Upper lobe of left lung (tissue), 6 donors: ENCODE measurements at regions not wholly inside any gene's neighbourhood (a gene's known extent, or its start where the extent isn't known, plus 50 kb on each side); places are given as distances from the start of the nearest gene placed in this dataset.
"Not testable (repeated sequence)": the region's sequence is repeated elsewhere in the genome, so short reads cannot be mapped to it uniquely, and the experiment has no call there.

Experiments
- ATAC-seq, 2 donors: fragments of 200-7000 bp; cut with Tn5 transposase; one replicate each; pipeline ENCODE4 v1.9.1; 2022; ENCODE audit warnings: mild to moderate bottlenecking in 2 of 2, moderate library complexity in 2 of 2; ENCODE audit not compliant: low FRiP score in 2 of 2
- DNase-seq, 2 donors: peaks; one replicate each; pipeline ENCODE4 v3.0.0-alpha.2; 2019 to 2020
- H3K27ac ChIP-seq, 4 donors: fragments of 200-600 bp; sonication (generic); one replicate each; pipeline ENCODE4 v1.5.1; 2016 to 2019
- H3K27me3 ChIP-seq, 4 donors: fragments of 200-600 bp; sonication (generic); one replicate each; pipeline ENCODE4 v1.5.1; 2017 to 2019
- H3K36me3 ChIP-seq, 4 donors: fragments of 200-600 bp; sonication (generic); one replicate each; pipeline ENCODE4 v1.5.1; 2016 to 2019
- H3K4me1 ChIP-seq, 4 donors: fragments of 200-600 bp; sonication (generic); one replicate each; pipeline ENCODE4 v1.5.1; 2018 to 2019
- H3K4me3 ChIP-seq, 4 donors: fragments of 200-600 bp; sonication (generic); one replicate each; pipeline ENCODE4 v1.5.1; 2017 to 2019; ENCODE audit warnings: mild to moderate bottlenecking in 2 of 4, moderate library complexity in 1 of 4
- H3K9me3 ChIP-seq, 4 donors: fragments of 200-600 bp; sonication (generic); one replicate each; pipeline ENCODE4 v1.5.1; 2018 to 2019
- CTCF ChIP-seq, 6 experiments: fragments of 450-650 bp in 4 of 6; fragments of 200-600 bp in 2 of 6; sonication (generic) in 2 of 6; IDR thresholded peaks; one replicate each; pipeline ENCODE4 v1.5.1; 2016 to 2019; ENCODE audit warnings: antibody characterized with exemption in 6 of 6
- EP300 ChIP-seq, 4 donors: sonication (generic); formaldehyde crosslinking; IDR thresholded peaks; one replicate each; pipeline ENCODE4 v1.5.1; 2017; ENCODE audit warnings: antibody characterized with exemption in 4 of 4, control low read depth in 2 of 4
- POLR2A ChIP-seq, 4 donors: fragments of 450-650 bp; IDR thresholded peaks; one replicate each; pipeline ENCODE4 v1.5.1; 2016 to 2017; ENCODE audit warnings: antibody characterized with exemption in 4 of 4, mild to moderate bottlenecking in 2 of 4
- POLR2AphosphoS5 ChIP-seq, 2 donors: sonication (generic); formaldehyde crosslinking; IDR thresholded peaks; one replicate each; pipeline ENCODE4 v1.5.1; 2017; ENCODE audit warnings: antibody characterized with exemption in 2 of 2
- WGBS, 2 donors: methylation state at CpG; one replicate each; pipeline ENCODE4 v1.1.5; 2017 to 2018; 5-methylcytosine and 5-hydroxymethylcytosine counted together
- donor health status: DM: no; HTN: no; CAD: no; lungs with moderate emphysema.
- donor health status: DM: no; HTN: yes; CAD: no; lungs with severe emphysema.

- no peaks in the 10 kb centered on the region for H3K36me3 ChIP-seq
- H3K27ac ChIP-seq: no peak overlapping the region
- TF ChIP-seq CTCF (IDR thresholded peaks at IDR 0.05) (no peak), EP300 (IDR thresholded peaks at IDR 0.05) (no peak), POLR2AphosphoS5 (IDR thresholded peaks at IDR 0.05) (no peak), POLR2A (IDR thresholded peaks at IDR 0.05) (no peak)
- H3K4me3 ChIP-seq: no peak overlapping the region
- H3K27me3 ChIP-seq: no peaks in the 10 kb centered on the region
- ATAC-seq: no peak
- no peaks in the 10 kb centered on the region for H3K9me3 ChIP-seq
- no peaks in the 10 kb centered on the region for H3K4me1 ChIP-seq
- DNase-seq: no peak
- WGBS, 2 donors: 83 to 84% methylated on average over 2 of the region's 2 CpGs
These were observed 190.5 kb upstream of the CMC1 start for GRCh38 chr3:28050885-28051284.

- 41 to 44% methylated on average over 1 of the region's 1 CpG for WGBS, 2 donors
- DNase-seq: no peak
- no peaks in the 10 kb centered on the region for H3K9me3 ChIP-seq
- no peak for ATAC-seq
- no peak for TF ChIP-seq POLR2A (IDR thresholded peaks at IDR 0.05)
- TF ChIP-seq CTCF (IDR thresholded peaks at IDR 0.05): no peak
- TF ChIP-seq EP300 (IDR thresholded peaks at IDR 0.05): no peak
- no peak for TF ChIP-seq POLR2AphosphoS5 (IDR thresholded peaks at IDR 0.05)
- H3K4me1 ChIP-seq: no peaks in the 10 kb centered on the region
- H3K27ac ChIP-seq: no peak overlapping the region
- no peaks in the 10 kb centered on the region for H3K36me3 ChIP-seq
- no peaks in the 10 kb centered on the region for H3K27me3 ChIP-seq
- H3K4me3 ChIP-seq: no peak overlapping the region
These were observed 187.7 kb upstream of the CMC1 start for GRCh38 chr3:28053759-28054158.

- no peaks in the 10 kb centered on the region for H3K4me1 ChIP-seq
- no peak for ATAC-seq
- no peak for DNase-seq
- H3K27me3 ChIP-seq: no peaks in the 10 kb centered on the region
- H3K4me3 ChIP-seq: no peak overlapping the region
- 80 to 82% methylated on average over 2 of the region's 2 CpGs for WGBS, 2 donors
- H3K9me3 ChIP-seq: no peaks in the 10 kb centered on the region
- H3K36me3 ChIP-seq: no peaks in the 10 kb centered on the region
- TF ChIP-seq POLR2A (IDR thresholded peaks at IDR 0.05) (no peak), POLR2AphosphoS5 (IDR thresholded peaks at IDR 0.05) (no peak), CTCF (IDR thresholded peaks at IDR 0.05) (no peak), EP300 (IDR thresholded peaks at IDR 0.05) (no peak)
- no peak overlapping the region for H3K27ac ChIP-seq
These were observed 184.6 kb upstream of the CMC1 start for GRCh38 chr3:28056806-28057205.

GRCh38 chr3:28057539-28057938 is 183.9 kb upstream of the CMC1 start:
- DNase-seq: no peak
- no peak overlapping the region for H3K27ac ChIP-seq
- H3K36me3 ChIP-seq: no peaks in the 10 kb centered on the region
- H3K4me3 ChIP-seq: no peak overlapping the region
- no peaks in the 10 kb centered on the region for H3K4me1 ChIP-seq
- no peak for ATAC-seq
- WGBS, 2 donors: 77 to 79% methylated on average over 2 of the region's 2 CpGs
- TF ChIP-seq CTCF (IDR thresholded peaks at IDR 0.05) (no peak), EP300 (IDR thresholded peaks at IDR 0.05) (no peak), POLR2A (IDR thresholded peaks at IDR 0.05) (no peak), POLR2AphosphoS5 (IDR thresholded peaks at IDR 0.05) (no peak)
- no peaks in the 10 kb centered on the region for H3K27me3 ChIP-seq
- no peaks in the 10 kb centered on the region for H3K9me3 ChIP-seq

- DNase-seq: peak in 1 of 2 donors; percentile 47
- not testable (repeated sequence) for H3K4me1 ChIP-seq, H3K9me3 ChIP-seq, H3K27me3 ChIP-seq, H3K4me3 ChIP-seq, ATAC-seq, H3K36me3 ChIP-seq, H3K27ac ChIP-seq
- 92 to 95% methylated on average over 23 to 25 of the region's 25 CpGs for WGBS, 2 donors
These were observed 182.2 kb upstream of the CMC1 start for GRCh38 chr3:28059199-28059598.
